MM.1S (cell line): ENCODE measurements at regions not wholly inside any gene's neighbourhood (a gene's known extent, or its start where the extent isn't known, plus 50 kb on each side); places are given as distances from the start of the nearest gene placed in this dataset.

Experiments
- DNase-seq: peaks from one replicate; pipeline ENCODE4 v3.0.0-alpha.2; 2015
- H2AFZ ChIP-seq: fragments of 300-600 bp; sonication (generic); 2 replicates; pipeline ENCODE4 v1.6.0; 2016; ENCODE audit warnings: antibody characterized with exemption, low read length
- H3F3A ChIP-seq: fragments of 300-600 bp; sonication (generic); 2 replicates; pipeline ENCODE4 v1.6.1; 2016; ENCODE audit warnings: mild to moderate bottlenecking, antibody characterized with exemption, low read length, moderate library complexity, mixed read lengths; ENCODE audit not compliant: insufficient read depth
- H3K27ac ChIP-seq: fragments of 300-600 bp; sonication (generic); 2 replicates; pipeline ENCODE4 v1.5.1; 2016; ENCODE audit warnings: mild to moderate bottlenecking, low read length
- H3K27me3 ChIP-seq: fragments of 300-600 bp; sonication (generic); replicated peaks from 2 replicates; pipeline ENCODE4 v1.6.0; 2016; ENCODE audit warnings: low read length; ENCODE audit not compliant: insufficient read depth
- H3K36me3 ChIP-seq: fragments of 300-600 bp; sonication (generic); replicated peaks from 2 replicates; pipeline ENCODE4 v1.6.1; 2016; ENCODE audit warnings: mild to moderate bottlenecking, low read length, mixed read lengths; ENCODE audit not compliant: insufficient read depth
- H3K4me1 ChIP-seq: fragments of 300-600 bp; sonication (generic); 2 replicates; pipeline ENCODE4 v1.6.1; 2016; ENCODE audit warnings: low read length, mixed read lengths
- H3K4me2 ChIP-seq: fragments of 300-600 bp; sonication (generic); 2 replicates; pipeline ENCODE4 v1.6.0; 2016; ENCODE audit warnings: low read depth, low read length
- H3K4me3 ChIP-seq: fragments of 300-600 bp; sonication (generic); 2 replicates; pipeline ENCODE4 v1.5.1; 2016; ENCODE audit warnings: low read length, mixed read lengths
- H3K79me2 ChIP-seq: fragments of 300-600 bp; sonication (generic); 2 replicates; pipeline ENCODE4 v1.6.1; 2016; ENCODE audit warnings: mixed run types, low read length, mixed read lengths
- H3K9ac ChIP-seq: fragments of 300-600 bp; sonication (generic); 2 replicates; pipeline ENCODE4 v1.6.1; 2016; ENCODE audit warnings: low read length, mixed read lengths
- H3K9me2 ChIP-seq: fragments of 300-600 bp; sonication (generic); replicated peaks from 2 replicates; pipeline ENCODE4 v1.6.1; 2016; ENCODE audit warnings: mild to moderate bottlenecking, low read length, mixed read lengths; ENCODE audit not compliant: insufficient read depth
- H3K9me3 ChIP-seq: fragments of 300-600 bp; sonication (generic); replicated peaks from 2 replicates; pipeline ENCODE4 v1.6.1; 2016; ENCODE audit warnings: mild to moderate bottlenecking, low read length, mixed read lengths; ENCODE audit not compliant: insufficient read depth
- H4K20me1 ChIP-seq: fragments of 300-600 bp; sonication (generic); 2 replicates; pipeline ENCODE4 v1.6.1; 2016; ENCODE audit warnings: mild to moderate bottlenecking, low read length, moderate library complexity, mixed read lengths; ENCODE audit not compliant: insufficient read depth
- CTCF ChIP-seq: fragments of 300-600 bp; sonication (generic); IDR thresholded peaks from 2 replicates; pipeline ENCODE4 v1.5.1; 2016; ENCODE audit warnings: antibody characterized with exemption, low read length, mixed read lengths
- EZH2 ChIP-seq: fragments of 300-600 bp; sonication (generic); optimal IDR thresholded peaks from 2 replicates; pipeline ENCODE3; 2017; ENCODE audit warnings: low read depth, mild to moderate bottlenecking, antibody characterized with exemption, low read length, mixed read lengths
- EZH2phosphoT487 ChIP-seq: fragments of 300-600 bp; sonication (generic); IDR thresholded peaks from 2 replicates; pipeline ENCODE4 v1.6.1; 2018; ENCODE audit warnings: antibody characterized with exemption, low read length

DNA sequence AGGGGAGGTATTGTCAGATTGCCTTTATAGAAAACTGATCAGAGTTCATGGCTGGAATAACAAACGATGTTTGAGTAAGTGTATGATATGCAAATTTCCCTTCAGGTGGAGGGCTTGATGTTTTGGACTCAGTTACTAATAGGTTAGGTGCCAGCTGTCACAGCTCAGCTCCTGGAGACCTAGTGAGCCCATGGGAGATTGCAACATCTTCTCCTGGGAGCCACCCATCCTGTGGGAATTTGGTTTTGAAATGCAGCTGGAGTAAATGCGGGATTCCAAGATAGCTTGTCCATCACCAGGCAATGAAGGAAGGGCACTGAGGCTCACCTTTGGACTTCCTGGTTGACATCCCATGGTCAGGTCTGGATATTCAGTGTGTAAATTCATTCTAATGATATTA, 211.4 kb upstream of the NRIP1 start:
- Histone ChIP-seq H3K4me3 (no peak overlapping the region), H4K20me1 (no peaks in the 10 kb centered on the region), H2AFZ (no peak overlapping the region), H3K4me1 (no peaks in the 10 kb centered on the region), H3K79me2 (no peaks in the 10 kb centered on the region), H3K9me3 (no peaks in the 10 kb centered on the region), H3K4me2 (no peak overlapping the region), H3F3A (no peaks in the 10 kb centered on the region), H3K36me3 (no peaks in the 10 kb centered on the region), H3K27me3 (no peaks in the 10 kb centered on the region), H3K27ac (no peak overlapping the region), H3K9me2 (no peaks in the 10 kb centered on the region), H3K9ac (no peak overlapping the region)
- no peak for TF ChIP-seq EZH2phosphoT487
- TF ChIP-seq EZH2 = no peak
- TF ChIP-seq CTCF = no peak
- DNase-seq = no peak

DNA sequence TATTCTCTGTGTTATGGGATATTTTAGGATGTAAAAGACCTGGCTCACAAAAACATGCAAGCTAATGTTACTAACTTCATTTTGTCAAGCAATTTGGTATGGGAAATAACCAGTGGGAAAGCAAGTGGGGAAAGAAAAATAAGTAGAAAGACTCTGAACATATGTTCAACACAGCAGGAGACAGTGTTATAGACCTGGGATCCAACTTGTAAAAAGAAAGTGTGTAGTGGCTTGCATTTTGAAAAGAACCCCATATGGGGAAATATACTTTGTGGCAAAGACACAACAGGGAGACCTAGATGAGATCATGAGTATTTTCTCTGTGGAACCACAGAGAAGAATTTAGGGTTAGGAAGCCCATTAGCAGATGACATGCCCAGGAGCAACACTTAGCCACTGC, 212.7 kb upstream of the NRIP1 start:
- TF ChIP-seq EZH2phosphoT487 (no peak), EZH2 (no peak), CTCF (no peak)
- Histone ChIP-seq H3K27me3 (no peaks in the 10 kb centered on the region), H4K20me1 (no peaks in the 10 kb centered on the region), H3K79me2 (no peaks in the 10 kb centered on the region), H3K36me3 (no peaks in the 10 kb centered on the region), H3K9me2 (no peaks in the 10 kb centered on the region), H3K4me3 (no peak overlapping the region), H2AFZ (no peak overlapping the region), H3K27ac (no peak overlapping the region), H3K4me1 (no peaks in the 10 kb centered on the region), H3K4me2 (no peak overlapping the region), H3F3A (no peaks in the 10 kb centered on the region), H3K9ac (no peak overlapping the region), H3K9me3 (no peaks in the 10 kb centered on the region)
- DNase-seq = no peak

- Histone ChIP-seq H3K36me3 (no peaks in the 10 kb centered on the region), H3K9me2 (no peaks in the 10 kb centered on the region), H3K27me3 (no peaks in the 10 kb centered on the region), H3K9ac (no peak overlapping the region), H3K27ac (no peak overlapping the region), H3F3A (no peaks in the 10 kb centered on the region), H4K20me1 (no peaks in the 10 kb centered on the region), H3K79me2 (no peaks in the 10 kb centered on the region), H3K4me3 (no peak overlapping the region), H3K4me1 (no peaks in the 10 kb centered on the region), H3K9me3 (no peaks in the 10 kb centered on the region), H3K4me2 (no peak overlapping the region), H2AFZ (no peak overlapping the region)
- TF ChIP-seq CTCF = no peak
- TF ChIP-seq EZH2phosphoT487 = no peak
- no peak for TF ChIP-seq EZH2
- DNase-seq = no peak
Measured at GRCh38 chr21:15278279-15278678, 213.5 kb upstream of the NRIP1 start.

DNA sequence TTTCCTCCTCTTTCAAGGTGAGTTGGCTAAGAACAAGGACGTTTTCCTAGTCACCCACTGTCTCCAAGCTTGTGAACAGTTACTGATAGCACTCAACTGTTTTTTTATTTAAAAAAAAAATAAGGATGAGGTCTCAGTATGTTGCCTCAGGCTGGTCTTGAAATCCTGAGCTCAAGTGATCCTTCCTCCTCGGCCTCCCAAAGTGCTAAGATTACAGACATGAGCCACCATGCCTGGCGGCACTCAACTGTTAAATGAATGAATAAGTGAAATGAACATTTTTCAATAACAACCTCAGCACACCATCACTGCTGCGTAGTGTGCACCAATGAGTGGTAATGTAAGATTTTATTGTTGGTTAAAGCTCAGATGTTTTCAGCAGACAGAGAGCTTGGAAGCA, 214.1 kb upstream of the NRIP1 start:
- TF ChIP-seq EZH2phosphoT487 = no peak
- TF ChIP-seq CTCF = no peak
- no peak for TF ChIP-seq EZH2
- DNase-seq = no peak

More for the DNA sequence above, 214.1 kb upstream of the NRIP1 start:
- Histone ChIP-seq H3K9me3 (no peaks in the 10 kb centered on the region), H3F3A (no peaks in the 10 kb centered on the region), H3K27ac (no peak overlapping the region), H3K9ac (no peak overlapping the region), H3K9me2 (no peaks in the 10 kb centered on the region), H3K27me3 (no peaks in the 10 kb centered on the region), H3K36me3 (no peaks in the 10 kb centered on the region), H3K79me2 (no peaks in the 10 kb centered on the region), H4K20me1 (no peaks in the 10 kb centered on the region), H3K4me3 (no peak overlapping the region), H3K4me1 (no peaks in the 10 kb centered on the region), H3K4me2 (no peak overlapping the region), H2AFZ (no peak overlapping the region)
